ENCODE measurements at regions not wholly inside any gene's neighbourhood (a gene's known extent, or its start where the extent isn't known, plus 50 kb on each side); places are given as distances from the start of the nearest gene placed in this dataset.

- in situ Hi-C loops (cut with MboI; ENCODE audit: low pct_ligation_motif_present in 1 of 4, low pct_unique_long_range_greater_than_20kb in 1 of 4, low sequenced_read_pairs in 3 of 4) = no loop called here
- H3K4me3 ChIP-seq = no peak overlapping the region
- no peak for DNase-seq
- H3K27ac ChIP-seq = no peak overlapping the region
- intact Hi-C loops (cut with DNase I; ENCODE audit: low total_unique reads) = no loop called here
- no peaks in the 10 kb centered on the region for H3K9me3 ChIP-seq
- 81 to 88% methylated on average over 6 to 8 of the region's 8 CpGs for WGBS, 2 donors (ENCODE audit: low coverage in 1 of 2)
- no peak for TF ChIP-seq EP300 (IDR thresholded peaks at IDR 0.05; ENCODE audit: low read depth)
- TF ChIP-seq, protein P1, sequence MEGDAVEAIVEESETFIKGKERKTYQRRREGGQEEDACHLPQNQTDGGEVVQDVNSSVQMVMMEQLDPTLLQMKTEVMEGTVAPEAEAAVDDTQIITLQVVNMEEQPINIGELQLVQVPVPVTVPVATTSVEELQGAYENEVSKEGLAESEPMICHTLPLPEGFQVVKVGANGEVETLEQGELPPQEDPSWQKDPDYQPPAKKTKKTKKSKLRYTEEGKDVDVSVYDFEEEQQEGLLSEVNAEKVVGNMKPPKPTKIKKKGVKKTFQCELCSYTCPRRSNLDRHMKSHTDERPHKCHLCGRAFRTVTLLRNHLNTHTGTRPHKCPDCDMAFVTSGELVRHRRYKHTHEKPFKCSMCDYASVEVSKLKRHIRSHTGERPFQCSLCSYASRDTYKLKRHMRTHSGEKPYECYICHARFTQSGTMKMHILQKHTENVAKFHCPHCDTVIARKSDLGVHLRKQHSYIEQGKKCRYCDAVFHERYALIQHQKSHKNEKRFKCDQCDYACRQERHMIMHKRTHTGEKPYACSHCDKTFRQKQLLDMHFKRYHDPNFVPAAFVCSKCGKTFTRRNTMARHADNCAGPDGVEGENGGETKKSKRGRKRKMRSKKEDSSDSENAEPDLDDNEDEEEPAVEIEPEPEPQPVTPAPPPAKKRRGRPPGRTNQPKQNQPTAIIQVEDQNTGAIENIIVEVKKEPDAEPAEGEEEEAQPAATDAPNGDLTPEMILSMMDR (IDR thresholded peaks at IDR 0.05) = no peak
- no peak for TF ChIP-seq POLR2A (IDR thresholded peaks at IDR 0.05)
- no peak for TF ChIP-seq POLR2AphosphoS5 (IDR thresholded peaks at IDR 0.05)
- H3K36me3 ChIP-seq = no peaks in the 10 kb centered on the region
- H3K4me1 ChIP-seq = no peaks in the 10 kb centered on the region
- no peaks in the 10 kb centered on the region for H3K27me3 ChIP-seq
Observed at GRCh38 chr6:163774485-163774884, 360.0 kb downstream of the QKI start.

- Histone ChIP-seq H3K9me3 (no peaks in the 10 kb centered on the region), H3K27ac (no peak overlapping the region), H3K36me3 (no peaks in the 10 kb centered on the region), H3K4me3 (no peak overlapping the region), H3K27me3 (no peaks in the 10 kb centered on the region), H3K4me1 (no peaks in the 10 kb centered on the region)
- no peak for DNase-seq
- intact Hi-C loops (cut with DNase I; ENCODE audit: low total_unique reads) (no loop called here), in situ Hi-C loops (cut with MboI; ENCODE audit: low pct_ligation_motif_present in 1 of 4, low pct_unique_long_range_greater_than_20kb in 1 of 4, low sequenced_read_pairs in 3 of 4) (no loop called here)
- TF ChIP-seq, protein P1 (IDR thresholded peaks at IDR 0.05) = no peak
- no peak for TF ChIP-seq POLR2AphosphoS5 (IDR thresholded peaks at IDR 0.05)
- TF ChIP-seq POLR2A (IDR thresholded peaks at IDR 0.05) = no peak
- TF ChIP-seq EP300 (IDR thresholded peaks at IDR 0.05; ENCODE audit: low read depth) = no peak
- 32 to 53% methylated on average over 3 to 4 of the region's 4 CpGs for WGBS, 2 donors (ENCODE audit: low coverage in 1 of 2)
Observed at GRCh38 chr6:163773646-163774045, 359.1 kb downstream of the QKI start.

DNA sequence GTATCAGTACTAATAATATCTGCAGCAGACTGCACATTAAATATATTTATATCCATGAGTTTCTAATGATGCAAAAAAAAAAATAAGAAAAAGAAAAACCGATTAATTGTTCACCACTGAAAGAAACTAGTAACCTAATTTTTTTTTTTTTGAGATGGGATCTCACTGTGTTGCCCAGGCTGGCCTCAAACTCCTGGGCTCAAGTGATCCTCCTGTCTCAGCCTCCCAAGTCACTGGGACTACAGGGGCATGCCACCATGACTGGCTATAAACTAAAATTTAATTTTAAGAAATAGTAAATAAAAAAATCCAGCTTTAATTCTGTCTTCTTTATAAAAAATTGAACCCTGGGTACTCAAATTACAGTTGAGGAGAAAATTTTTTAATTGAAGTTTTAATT is 358.2 kb downstream of the QKI start:
- WGBS, 2 donors (ENCODE audit: low coverage in 1 of 2) = 77 to 83% methylated on average over 1 of the region's 1 CpG
- in situ Hi-C loops (cut with MboI; ENCODE audit: low pct_ligation_motif_present in 1 of 4, low pct_unique_long_range_greater_than_20kb in 1 of 4, low sequenced_read_pairs in 3 of 4) = no loop called here
- Histone ChIP-seq H3K4me1 (no peaks in the 10 kb centered on the region), H3K27me3 (no peaks in the 10 kb centered on the region), H3K36me3 (no peaks in the 10 kb centered on the region), H3K9me3 (no peaks in the 10 kb centered on the region), H3K27ac (no peak overlapping the region), H3K4me3 (no peak overlapping the region)
- TF ChIP-seq POLR2AphosphoS5 (IDR thresholded peaks at IDR 0.05) = no peak
- TF ChIP-seq, protein P1 (IDR thresholded peaks at IDR 0.05) = no peak
- TF ChIP-seq EP300 (IDR thresholded peaks at IDR 0.05; ENCODE audit: low read depth) = no peak
- no peak for TF ChIP-seq POLR2A (IDR thresholded peaks at IDR 0.05)
- no peak for DNase-seq
- intact Hi-C loops (cut with DNase I; ENCODE audit: low total_unique reads) = loop anchor here (1.0 kb wide), 1 partner anchor 24 kb away; no protein-coding TSS in a partner anchor

- DNase-seq = no peak
- Histone ChIP-seq H3K4me3 (no peak overlapping the region), H3K9me3 (no peaks in the 10 kb centered on the region), H3K27ac (no peak overlapping the region), H3K4me1 (no peaks in the 10 kb centered on the region), H3K27me3 (no peaks in the 10 kb centered on the region), H3K36me3 (no peaks in the 10 kb centered on the region)
- intact Hi-C loops (cut with DNase I; ENCODE audit: low total_unique reads) = no loop called here
- WGBS, 2 donors (ENCODE audit: low coverage in 1 of 2) = 50 to 60% methylated on average over 1 of the region's 1 CpG
- TF ChIP-seq, protein P1 (IDR thresholded peaks at IDR 0.05) = no peak
- TF ChIP-seq EP300 (IDR thresholded peaks at IDR 0.05; ENCODE audit: low read depth) = no peak
- TF ChIP-seq POLR2AphosphoS5 (IDR thresholded peaks at IDR 0.05) = no peak
- TF ChIP-seq POLR2A (IDR thresholded peaks at IDR 0.05) = no peak
- in situ Hi-C loops (cut with MboI; ENCODE audit: low pct_ligation_motif_present in 1 of 4, low pct_unique_long_range_greater_than_20kb in 1 of 4, low sequenced_read_pairs in 3 of 4) = no loop called here
Observed at GRCh38 chr6:163771180-163771579, 356.7 kb downstream of the QKI start.
